ENCODE measurements at regions not wholly inside any gene's neighbourhood (a gene's known extent, or its start where the extent isn't known, plus 50 kb on each side); places are given as distances from the start of the nearest gene placed in this dataset.

DNA sequence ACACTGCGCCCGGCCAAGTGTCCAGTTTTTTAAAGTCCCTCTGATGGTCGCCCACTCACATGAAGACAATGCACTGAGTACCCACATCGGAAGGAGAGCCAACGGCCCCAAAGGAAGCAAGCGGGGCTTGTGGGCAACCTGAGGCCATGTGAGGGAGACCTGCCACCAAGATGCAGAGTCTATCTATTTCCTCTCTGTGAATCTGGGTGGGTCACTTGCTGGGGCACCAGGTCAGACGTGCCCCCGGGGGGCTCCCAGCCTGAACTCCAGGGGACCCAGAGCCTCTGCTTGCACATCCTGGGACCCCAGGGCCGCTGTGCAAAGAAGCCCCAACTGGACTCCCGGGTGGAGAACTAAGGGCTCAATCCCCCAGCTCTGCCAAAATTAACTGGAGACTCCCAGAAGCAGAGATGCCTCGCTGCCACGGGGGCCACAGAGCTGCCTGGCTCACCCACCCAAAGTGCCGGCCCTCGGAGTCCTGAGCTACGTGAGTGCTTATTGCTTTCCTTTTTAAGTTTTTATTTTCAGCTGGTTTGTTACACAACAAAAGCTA, 106.4 kb downstream of the BRD1 start:
- in situ Hi-C loops (cut with HindIII; ENCODE audit: low sequenced_read_pairs) = no loop called here

DNA sequence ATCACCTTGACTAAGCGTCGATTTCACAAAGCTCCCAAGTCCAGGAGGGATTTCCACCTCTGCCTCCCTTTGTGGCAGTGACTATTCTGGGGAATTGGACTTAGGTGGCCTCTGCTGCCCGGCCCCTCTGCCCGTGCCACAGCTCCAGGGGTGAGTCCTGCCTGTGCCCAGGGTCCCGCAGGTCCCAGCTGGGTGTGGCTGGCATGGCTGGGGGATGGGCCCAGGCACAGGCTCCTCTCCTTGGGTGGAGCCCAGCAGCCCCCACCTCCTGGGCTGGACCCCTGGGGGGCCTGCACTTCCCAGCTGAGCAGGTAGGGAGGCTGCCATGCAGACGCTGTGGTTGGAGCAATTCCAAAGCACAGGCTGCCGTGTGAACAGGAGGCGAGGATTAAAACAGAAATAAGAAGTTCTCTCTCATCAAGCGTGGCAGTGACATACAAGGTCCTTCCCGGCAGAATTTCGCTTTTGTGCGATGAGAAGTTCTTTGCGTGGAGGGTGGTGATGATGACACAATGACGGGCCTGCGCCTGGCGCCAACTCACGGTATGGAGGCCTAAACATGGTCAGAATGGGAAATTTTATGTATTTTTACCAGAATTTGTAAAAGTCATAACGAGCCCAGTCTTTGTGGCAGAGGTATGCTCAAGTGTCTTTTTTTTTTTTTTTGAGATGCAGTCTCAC, 107.3 kb downstream of the BRD1 start:
- in situ Hi-C loops (cut with HindIII; ENCODE audit: low sequenced_read_pairs) = no loop called here

DNA sequence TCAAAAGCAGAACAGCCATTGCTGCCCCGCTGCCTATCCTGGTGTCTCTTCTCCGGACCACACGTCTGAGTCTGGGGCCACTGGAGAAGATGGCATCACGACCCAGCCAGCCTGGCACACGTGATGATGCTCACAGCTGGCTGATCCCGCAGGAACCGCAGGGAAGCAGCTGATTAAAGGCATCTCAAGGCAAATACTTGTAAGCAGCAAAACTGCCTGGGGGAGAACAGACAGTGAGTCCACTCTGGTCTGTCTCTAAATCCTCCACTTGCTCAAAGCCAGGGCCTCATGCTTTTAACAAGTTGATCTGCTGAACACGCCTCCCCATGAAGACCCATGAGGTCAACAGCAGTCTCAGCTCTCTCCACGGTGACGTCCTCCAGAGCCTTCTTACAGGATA, 108.6 kb downstream of the BRD1 start:
- in situ Hi-C loops (cut with HindIII; ENCODE audit: low sequenced_read_pairs) = no loop called here

DNA sequence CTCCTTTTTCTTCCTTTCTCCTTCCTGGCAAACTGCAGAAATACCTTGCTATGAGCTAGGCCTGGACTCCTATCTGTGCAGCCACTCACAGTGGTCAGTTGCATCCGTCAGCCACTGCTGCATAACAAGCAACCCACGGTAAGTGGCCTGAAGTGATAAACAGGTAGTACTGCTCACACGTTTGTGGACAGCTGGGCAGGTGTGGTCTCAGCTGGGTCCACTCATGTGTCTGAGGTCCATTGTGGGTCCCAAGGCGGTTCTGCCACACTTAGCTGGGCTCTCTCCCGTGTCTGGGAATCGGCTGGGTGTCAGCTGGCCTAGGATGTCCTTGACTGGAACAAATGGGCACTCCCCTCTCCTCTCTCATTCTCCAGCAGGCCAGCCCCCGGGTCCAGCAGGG, 109.3 kb downstream of the BRD1 start:
- in situ Hi-C loops (cut with HindIII; ENCODE audit: low sequenced_read_pairs) = no loop called here

DNA sequence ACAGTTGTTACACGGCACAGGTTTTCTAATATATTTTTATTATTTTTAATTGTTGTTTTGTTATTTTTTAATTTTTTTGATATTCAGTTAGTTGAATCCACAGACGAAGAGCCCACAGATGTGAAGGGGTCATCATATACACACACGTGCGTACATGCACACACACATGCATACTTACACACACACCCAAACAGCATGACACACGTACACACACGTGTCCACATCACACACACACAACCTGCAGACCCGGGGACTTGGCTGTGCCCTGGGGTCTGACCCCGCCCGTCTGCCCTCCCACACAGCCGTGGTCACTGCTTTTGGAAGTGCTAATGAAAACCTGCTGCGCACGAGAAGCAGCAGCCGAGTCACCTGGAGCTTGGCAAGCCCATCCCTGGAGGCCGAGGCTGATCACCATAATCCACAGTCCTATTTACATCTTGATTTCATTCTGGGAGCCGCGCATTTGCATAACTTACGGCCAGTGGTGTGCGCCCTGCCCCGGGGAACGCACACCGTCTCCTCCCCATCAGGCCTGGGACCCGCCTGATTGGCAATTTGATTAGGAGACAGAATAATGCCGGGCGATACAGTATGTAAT, 110.3 kb downstream of the BRD1 start:
- in situ Hi-C loops (cut with HindIII; ENCODE audit: low sequenced_read_pairs) = no loop called here

DNA sequence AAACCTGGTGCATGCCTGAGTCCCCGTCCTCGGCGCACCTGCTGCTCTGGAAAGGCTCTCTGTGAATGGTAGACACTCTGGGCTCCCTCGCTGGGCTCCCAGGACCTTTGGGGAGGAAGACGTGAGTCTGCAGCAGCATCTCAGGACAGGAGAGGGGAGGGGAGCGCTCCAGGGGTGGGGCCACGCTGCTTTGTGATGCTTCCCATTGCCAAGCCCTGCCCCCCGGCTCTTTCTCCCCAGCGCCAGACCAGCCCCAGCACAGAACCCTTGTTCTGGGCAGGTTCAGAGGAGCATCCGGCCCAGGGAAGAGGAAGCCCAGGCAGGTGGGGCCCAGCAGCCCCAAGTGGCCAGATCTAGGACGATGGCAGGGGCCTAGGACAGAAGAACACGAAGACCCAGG, 111.2 kb downstream of the BRD1 start:
- in situ Hi-C loops (cut with HindIII; ENCODE audit: low sequenced_read_pairs) = no loop called here

DNA sequence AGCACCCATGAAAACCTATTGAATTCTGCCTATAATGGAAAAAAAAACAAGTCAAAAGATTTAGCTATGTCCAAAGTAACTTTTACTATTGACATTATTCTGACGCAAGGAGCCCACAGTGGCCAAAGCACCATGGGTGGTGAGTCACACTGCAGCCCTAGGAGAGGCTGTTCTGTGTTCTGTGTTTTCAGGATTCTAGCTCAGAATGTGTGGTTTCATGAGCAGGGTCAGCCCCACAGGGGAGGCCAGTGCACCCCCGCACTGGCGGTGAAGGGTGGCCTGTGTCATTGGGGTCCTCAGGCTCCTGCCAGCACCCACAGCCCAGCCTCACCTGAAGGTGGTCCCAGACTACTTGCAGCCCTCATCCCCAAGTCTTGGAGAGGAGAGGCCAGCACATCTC, 112.2 kb downstream of the BRD1 start:
- in situ Hi-C loops (cut with HindIII; ENCODE audit: low sequenced_read_pairs) = no loop called here

DNA sequence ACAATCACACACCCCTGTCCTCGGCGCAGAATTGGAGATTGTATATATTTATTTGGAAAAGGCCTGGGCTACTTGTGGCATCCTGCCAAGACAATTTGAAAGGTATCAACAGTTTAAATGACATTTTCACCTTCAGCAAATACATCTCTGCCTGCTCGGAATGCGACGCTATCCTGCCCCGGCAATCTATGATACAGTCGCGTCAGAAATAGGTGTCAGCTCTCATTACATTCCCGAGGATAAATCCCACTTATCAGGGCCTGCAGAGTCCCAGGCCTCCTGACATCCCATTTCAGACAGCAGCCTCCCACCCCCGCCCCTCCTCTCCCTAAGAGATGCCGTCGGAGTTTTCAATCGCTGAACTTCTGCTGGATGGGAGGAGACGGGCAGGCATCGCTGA, 114.7 kb downstream of the BRD1 start:
- in situ Hi-C loops (cut with HindIII; ENCODE audit: low sequenced_read_pairs) = no loop called here

DNA sequence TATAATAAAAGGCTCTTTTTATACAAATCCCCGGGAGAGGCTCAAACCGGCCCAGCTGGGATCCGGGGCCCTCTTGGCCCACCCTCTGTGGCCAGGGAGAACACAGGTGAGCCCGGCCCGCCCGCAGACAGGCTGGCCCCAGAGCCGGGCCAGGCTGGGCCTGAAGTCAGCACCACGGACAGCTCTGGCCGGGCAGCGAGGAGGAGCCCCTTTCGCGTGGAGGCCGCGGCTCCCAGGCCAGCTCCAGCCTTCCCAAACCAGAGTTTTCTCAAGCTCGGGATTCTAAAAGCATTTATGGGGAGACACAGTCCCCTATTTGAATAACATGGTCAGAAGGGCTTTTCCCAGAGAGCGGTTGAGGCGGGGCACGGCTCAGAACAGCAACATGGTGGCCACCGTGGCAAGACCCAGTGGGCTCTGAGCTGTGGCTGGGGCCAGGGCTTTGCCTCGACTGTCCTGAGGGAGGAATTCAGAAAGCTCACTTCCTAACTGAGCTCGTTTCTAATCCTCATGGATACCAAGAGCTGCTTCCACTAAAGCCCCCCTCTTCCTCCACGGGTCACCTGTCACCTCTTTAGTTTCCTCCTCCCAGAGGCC, 115.4 kb downstream of the BRD1 start:
- in situ Hi-C loops (cut with HindIII; ENCODE audit: low sequenced_read_pairs) = no loop called here

DNA sequence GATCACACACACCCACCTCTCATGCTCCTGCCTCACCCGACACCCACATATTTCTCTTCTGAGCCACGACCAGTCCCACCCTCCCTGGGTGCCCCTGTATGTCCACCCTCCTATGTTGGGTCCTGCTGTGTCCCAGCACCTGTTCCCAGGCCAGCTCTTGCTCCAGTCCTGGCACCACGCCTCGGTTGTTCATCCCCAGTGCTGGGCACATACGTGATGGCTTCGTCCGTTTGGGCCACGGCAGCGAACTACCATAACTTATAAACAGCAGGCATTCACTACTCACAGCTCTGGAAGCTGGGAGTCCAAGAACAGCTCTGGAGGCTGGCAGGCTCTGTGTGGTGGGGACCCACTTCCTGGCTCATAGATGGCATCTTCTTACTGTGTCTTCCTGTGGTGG, 116.9 kb downstream of the BRD1 start:
- in situ Hi-C loops (cut with HindIII; ENCODE audit: low sequenced_read_pairs) = no loop called here

DNA sequence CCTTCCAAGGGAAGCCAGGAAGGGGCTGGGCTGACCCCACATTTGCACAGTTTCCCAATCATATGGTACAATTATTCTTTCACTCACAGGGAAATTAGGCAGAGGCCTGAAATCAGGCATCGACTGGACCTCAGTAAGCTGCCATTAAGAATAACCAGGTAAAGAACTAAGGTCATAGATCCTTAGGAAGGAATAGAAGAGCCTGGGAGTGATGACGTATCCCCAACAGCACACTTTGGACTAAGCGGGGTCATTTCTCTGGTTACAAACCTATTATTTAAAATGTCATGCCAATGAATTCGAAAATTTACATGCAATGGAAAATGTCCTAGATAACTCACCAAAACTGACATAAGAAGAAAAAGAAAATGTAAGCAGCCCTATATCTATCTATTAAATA, 118.2 kb downstream of the BRD1 start:
- in situ Hi-C loops (cut with HindIII; ENCODE audit: low sequenced_read_pairs) = no loop called here

DNA sequence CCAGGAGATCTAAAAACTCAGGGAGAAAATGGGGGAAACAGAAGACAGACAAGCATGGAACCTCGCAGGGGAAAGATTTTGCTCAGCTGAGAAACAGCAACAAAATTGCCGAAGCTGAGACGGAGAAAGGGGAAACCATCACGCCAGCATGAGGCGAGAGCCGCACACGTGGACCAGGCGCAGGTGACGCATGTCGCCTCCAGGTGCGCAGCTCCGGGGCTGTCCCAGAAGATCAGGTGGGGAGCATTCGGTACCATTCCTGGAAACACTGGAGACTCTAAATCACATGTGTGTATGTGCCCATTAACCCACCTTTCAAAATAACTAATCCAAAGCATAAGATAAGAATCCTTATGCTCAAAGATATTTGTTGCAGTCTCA, 121.7 kb downstream of the BRD1 start:
- in situ Hi-C loops (cut with HindIII; ENCODE audit: low sequenced_read_pairs) = no loop called here

DNA sequence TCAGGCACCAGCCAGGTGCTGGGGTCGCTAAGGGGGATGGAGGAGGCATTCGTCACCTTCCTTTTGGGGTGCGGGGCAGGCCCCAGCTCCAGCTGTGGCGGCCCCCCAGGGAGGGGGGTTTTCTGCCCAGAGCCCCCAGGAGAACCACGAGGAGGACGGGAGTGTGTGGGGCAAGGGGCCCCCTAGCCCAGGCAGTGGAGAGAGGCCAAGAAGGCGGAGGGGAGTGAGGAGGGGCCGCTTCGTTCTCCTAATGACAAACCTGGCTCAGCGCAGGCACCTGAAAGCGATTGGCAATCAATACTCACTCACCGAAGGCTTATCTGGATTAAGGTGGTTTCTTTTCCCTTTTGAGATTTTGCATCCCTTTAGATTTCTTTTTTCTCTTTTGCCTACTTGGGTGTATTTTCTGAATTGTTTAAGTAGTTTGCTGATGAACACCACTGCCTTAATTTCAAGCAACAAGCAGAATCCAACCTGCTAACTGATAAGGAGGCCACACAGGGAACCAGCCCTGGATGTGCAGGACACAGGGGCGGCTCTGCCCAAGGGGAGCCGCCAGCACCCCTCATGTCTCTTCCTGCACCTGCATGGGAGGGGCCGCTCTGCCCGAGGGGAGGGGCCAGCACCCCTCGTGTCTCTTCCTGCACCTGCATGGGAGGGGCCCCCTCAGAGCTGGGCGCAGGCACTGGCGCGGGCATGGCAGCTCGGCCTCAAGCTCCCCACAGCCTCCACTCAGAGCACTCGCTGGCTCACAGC, 122.3 kb downstream of the BRD1 start:
- in situ Hi-C loops (cut with HindIII; ENCODE audit: low sequenced_read_pairs) = no loop called here

DNA sequence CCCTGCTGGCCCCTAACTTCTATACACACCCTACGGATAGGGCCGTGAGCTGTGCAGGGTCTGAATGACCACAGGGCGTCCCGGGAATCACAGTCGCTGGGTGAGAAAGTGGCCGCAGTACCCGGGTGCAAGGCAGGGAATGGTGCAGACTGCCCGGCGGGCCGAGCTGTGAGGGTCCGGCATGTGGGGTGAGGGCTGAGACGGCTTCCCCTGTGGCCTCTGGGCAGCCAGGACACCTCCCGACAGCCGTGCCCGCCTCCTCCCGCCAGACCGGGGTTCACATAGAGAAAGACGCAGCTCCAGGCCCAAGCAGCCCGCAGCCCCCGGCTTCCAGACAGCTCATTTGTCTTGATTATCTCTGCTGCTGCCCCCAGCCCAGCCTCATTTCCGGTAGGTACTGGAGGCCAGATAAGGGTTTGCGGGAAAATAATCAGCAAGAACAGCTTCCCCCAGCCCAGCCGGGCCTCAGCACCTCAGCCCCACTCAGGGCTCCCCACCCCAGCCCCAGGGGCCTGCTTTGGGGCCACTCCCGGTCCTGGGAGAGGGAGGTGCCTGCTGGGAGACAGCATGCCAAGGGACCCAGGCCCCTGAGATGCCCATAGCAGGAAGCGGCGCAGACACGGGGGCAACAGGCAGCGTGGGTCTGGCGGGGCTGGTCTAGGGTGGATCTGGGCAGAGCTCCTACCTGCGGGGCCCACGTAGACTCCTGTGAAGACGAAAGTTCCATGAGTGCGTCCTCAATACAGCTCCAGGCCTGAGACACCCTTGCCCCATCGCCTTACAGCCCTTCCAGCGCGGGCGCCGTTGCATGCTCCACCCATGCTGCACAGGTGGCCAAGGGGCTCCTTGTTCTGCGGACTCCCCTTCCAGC, 123.1 kb downstream of the BRD1 start:
- in situ Hi-C loops (cut with HindIII; ENCODE audit: low sequenced_read_pairs) = no loop called here

DNA sequence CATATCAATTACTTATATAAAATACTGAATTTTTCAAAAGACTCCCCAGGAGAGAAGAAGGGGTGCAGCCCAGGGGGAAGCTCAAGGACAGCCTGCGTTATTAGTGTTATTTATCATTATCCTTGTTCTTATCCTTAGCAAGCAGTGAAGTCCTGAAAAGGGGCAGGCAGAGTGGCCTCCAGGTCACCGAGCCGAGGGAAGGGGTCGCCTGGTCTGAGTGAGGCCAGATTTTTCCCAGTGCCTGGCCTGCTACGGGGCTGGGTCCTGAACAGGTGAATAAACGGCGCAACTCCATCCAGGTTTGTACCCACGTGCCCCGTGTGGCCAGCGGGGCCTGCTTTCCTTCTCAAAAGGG, 123.7 kb downstream of the BRD1 start:
- in situ Hi-C loops (cut with HindIII; ENCODE audit: low sequenced_read_pairs) = no loop called here

DNA sequence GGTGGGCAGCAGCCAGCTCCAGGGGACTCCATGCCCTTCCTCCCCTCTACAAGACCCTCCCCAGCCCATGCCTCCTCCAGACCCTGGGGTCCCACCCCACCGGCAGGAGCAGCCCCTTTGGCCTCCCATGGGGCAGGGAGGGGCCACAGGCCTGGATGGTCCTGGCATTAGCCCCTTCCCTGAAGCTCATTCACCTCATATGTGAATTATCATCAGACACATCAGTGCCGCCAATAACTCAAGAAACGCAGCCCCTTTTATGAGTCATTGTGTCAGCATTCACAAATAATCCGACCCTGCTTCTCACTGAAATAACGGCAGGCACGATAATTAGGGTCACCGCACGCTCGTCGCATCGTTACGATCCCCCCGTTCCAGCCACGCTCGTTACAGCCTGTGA, 124.2 kb downstream of the BRD1 start:
- in situ Hi-C loops (cut with HindIII; ENCODE audit: low sequenced_read_pairs) = no loop called here

DNA sequence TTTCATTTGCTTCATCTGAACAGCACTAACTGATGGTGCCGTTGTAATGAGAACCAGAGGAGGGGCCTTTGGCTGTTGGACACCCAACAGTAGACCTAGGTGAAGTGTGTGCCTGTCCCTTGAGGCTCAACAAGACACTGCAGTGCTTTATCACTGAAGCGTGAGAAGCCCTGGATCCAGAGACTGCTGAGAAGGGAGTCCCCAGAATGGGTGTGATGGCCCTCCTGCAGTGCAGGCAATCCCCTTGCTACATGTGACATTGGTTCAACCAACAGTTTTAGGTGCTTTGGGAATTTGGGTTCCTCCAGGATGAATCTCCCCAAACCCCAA, 125.6 kb downstream of the BRD1 start:
- in situ Hi-C loops (cut with HindIII; ENCODE audit: low sequenced_read_pairs) = no loop called here

DNA sequence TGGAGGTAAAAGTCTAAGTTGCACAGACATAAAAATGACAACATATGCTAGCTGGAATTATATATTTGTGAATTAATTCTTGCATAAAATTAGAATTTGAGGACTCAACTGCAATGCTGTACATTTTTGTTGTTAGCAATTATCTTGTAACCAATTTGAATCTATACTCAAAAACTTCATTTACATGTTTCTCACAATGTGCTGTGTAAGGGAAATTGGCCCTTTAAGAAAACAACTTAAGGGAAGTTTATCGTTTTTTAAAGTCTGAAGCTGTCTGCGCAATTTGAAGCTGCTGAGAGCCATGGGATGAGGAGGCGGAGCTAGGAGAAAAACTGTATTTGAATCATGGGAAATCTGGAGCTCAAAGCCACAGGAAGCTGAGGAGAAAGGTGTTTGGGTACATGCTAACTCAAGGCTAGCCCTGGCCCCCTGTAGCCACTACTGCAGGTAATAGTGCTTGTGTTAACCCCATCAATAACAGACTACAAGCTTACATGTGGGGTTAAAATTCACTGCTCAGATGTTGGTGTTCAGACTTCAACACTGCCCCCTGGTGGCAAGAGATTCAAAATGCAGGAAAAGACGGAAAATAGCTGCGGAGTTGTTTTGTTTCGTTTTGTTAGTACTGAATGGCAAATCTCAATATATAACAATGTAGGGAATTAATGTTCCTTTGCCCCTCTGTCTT, 126.1 kb downstream of the BRD1 start:
- in situ Hi-C loops (cut with HindIII; ENCODE audit: low sequenced_read_pairs) = no loop called here

DNA sequence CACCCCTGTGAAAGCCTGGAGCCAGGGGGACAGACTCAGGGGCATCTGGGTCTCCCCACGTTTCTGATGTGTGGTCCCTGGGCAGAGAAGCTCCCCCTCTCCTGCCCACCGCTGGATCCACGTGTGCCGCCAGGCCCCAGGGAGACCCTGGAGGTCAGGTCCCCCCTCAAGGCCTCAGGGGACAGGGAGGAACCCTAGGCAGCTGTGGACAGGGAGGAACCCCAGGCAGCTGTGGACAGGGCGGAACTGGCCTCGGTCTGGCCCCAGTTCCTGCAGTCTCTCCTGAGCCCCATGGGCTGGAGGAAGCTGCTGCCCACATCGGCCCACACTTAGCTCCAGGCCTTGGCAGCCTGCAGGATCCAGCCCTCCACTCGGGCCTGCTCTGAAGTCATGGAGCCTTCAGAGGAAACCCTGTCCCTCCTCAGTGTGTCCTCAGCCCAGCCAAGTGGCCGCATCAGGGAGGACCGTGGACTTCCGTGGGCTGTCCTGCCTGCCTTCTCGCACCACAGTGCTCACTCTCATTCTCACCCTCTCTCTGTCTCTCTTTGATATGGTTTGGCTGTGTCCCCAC, 127.7 kb downstream of the BRD1 start:
- in situ Hi-C loops (cut with HindIII; ENCODE audit: low sequenced_read_pairs) = no loop called here

DNA sequence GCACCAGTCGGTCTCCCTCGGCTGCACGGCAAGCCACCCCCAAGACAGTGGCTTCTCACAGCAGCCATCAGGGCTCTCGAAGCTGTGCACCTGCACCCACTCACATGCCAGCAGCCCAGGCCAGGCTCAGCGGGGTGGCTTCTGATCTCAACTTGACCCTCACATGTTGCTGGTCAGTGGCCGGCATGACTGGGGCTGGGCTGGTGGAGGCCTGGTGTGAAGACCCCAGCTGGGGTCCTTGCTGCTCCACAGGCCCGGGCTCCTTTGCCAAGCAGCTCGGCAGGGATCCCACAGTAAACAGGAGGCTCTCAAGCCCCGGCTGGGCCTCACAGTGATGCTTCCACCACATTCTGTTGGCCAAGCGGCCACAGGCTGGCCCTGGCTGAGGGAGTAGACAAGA, 128.2 kb downstream of the BRD1 start:
- in situ Hi-C loops (cut with HindIII; ENCODE audit: low sequenced_read_pairs) = no loop called here

All from DLD1 (cell line).